Activated effector memory CD4-positive, alpha-beta T cell treated with Interleukin-2 at 50 U/mL for 16 hours (primary cell): ENCODE measurements at regions not wholly inside any gene's neighbourhood (a gene's known extent, or its start where the extent isn't known, plus 50 kb on each side); places are given as distances from the start of the nearest gene placed in this dataset.
"Not testable (repeated sequence)": the region's sequence is repeated elsewhere in the genome, so short reads cannot be mapped to it uniquely, and the experiment has no call there.

Source experiments
- DNase-seq: peaks from one replicate; pipeline ENCODE4 v3.0.0-alpha.2; 2020

- no peak for DNase-seq
Observed at GRCh38 chr5:57394421-57395210, 88.0 kb downstream of the ACTBL2 start.

GRCh38 chr5:57386958-57387357 lies 95.7 kb downstream of the ACTBL2 start:
- no peak for DNase-seq

GRCh38 chr5:57383093-57383861 lies 99.3 kb downstream of the ACTBL2 start:
- peak; percentile 1 for DNase-seq

- no peak for DNase-seq
Observed at GRCh38 chr5:57382655-57383054, 100.0 kb downstream of the ACTBL2 start.

GRCh38 chr5:57370376-57370775 lies 112.2 kb downstream of the ACTBL2 start:
- no peak for DNase-seq

- DNase-seq, result no peak
Observed at GRCh38 chr5:57368010-57368409, 114.6 kb downstream of the ACTBL2 start.

- DNase-seq, result no peak
Observed at GRCh38 chr5:57366744-57367143, 115.9 kb downstream of the ACTBL2 start.

- DNase-seq, result no peak
Observed at GRCh38 chr5:57362951-57363350, 119.7 kb downstream of the ACTBL2 start.

GRCh38 chr5:57360871-57361270 lies 121.7 kb downstream of the ACTBL2 start:
- DNase-seq, result no peak

- DNase-seq, result no peak
Observed at GRCh38 chr5:57358796-57359592, 123.6 kb downstream of the ACTBL2 start.

- DNase-seq, result not testable (repeated sequence)
Observed at GRCh38 chr5:57356850-57357249, 125.8 kb downstream of the ACTBL2 start.

- DNase-seq, result no peak
Observed at GRCh38 chr5:57349214-57349613, 133.4 kb downstream of the ACTBL2 start.

- no peak for DNase-seq
Observed at GRCh38 chr5:57348376-57349140, 134.1 kb downstream of the ACTBL2 start.

- DNase-seq, result no peak
Observed at GRCh38 chr5:57346328-57346727, 136.3 kb downstream of the ACTBL2 start.

- DNase-seq, result no peak
Observed at GRCh38 chr5:57341380-57341979, 141.1 kb downstream of the ACTBL2 start.

GRCh38 chr5:57340681-57341080 lies 141.9 kb downstream of the ACTBL2 start:
- no peak for DNase-seq

GRCh38 chr5:57339521-57339920 lies 143.1 kb downstream of the ACTBL2 start:
- DNase-seq, result no peak

GRCh38 chr5:57338868-57339340 lies 143.7 kb downstream of the ACTBL2 start:
- DNase-seq, result no peak

- DNase-seq, result no peak
Observed at GRCh38 chr5:57338068-57338867, 144.3 kb downstream of the ACTBL2 start.

- no peak for DNase-seq
Observed at GRCh38 chr5:57335092-57335660, 147.4 kb downstream of the ACTBL2 start.

GRCh38 chr5:57334475-57334874 lies 148.1 kb downstream of the ACTBL2 start:
- DNase-seq, result no peak
